Transverse colon (tissue), 3 donors: ENCODE measurements at regions not wholly inside any gene's neighbourhood (a gene's known extent, or its start where the extent isn't known, plus 50 kb on each side); places are given as distances from the start of the nearest gene placed in this dataset.

Source experiments
- CTCF ChIP-seq, 5 experiments: fragments of 200-600 bp in 3 of 5; fragments of 450-650 bp in 2 of 5; sonication (generic) in 3 of 5; IDR thresholded peaks; 1 replicate in 2 of 5; 2 replicates in 3 of 5; pipeline ENCODE4 v1.5.1; 2016 to 2017; ENCODE audit warnings: antibody characterized with exemption in 5 of 5, inconsistent platforms in 3 of 5, mild to moderate bottlenecking in 2 of 5, moderate library complexity in 1 of 5
- EP300 ChIP-seq: sonication (generic); formaldehyde crosslinking; IDR thresholded peaks from one replicate; pipeline ENCODE4 v1.6.1; 2017; ENCODE audit warnings: antibody characterized with exemption, low read depth
- POLR2A ChIP-seq: fragments of 450-650 bp; IDR thresholded peaks from one replicate; pipeline ENCODE4 v1.6.1; 2016; ENCODE audit warnings: antibody characterized with exemption, mild to moderate bottlenecking, moderate library complexity

DNA sequence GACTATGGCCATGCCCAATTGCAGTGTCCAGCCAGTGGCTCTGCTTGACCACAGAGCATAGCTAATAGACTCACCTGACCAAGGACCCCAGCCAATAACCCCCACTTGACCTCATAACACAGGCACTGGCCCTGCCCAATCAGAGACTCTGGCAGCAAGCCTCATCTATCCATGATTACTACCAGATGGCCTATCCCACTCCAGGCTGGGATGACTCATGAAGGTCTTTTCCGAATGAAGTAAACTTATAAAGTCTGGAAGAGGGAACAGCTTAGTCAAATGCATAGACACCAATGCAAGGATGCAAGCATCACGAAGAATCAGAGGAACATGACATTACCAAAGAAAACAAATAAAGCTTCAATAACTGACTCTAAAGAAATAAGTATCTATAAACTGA is 141.4 kb downstream of the TMEM168 start:
- no peak for TF ChIP-seq CTCF (IDR thresholded peaks at IDR 0.05)
- TF ChIP-seq POLR2A: no peak
- no peak for TF ChIP-seq EP300
